Transverse colon (tissue), 4 donors: ENCODE measurements at regions not wholly inside any gene's neighbourhood (a gene's known extent, or its start where the extent isn't known, plus 50 kb on each side); places are given as distances from the start of the nearest gene placed in this dataset.

Source experiments
- DNase-seq: peaks from one replicate; pipeline ENCODE4 v3.0.0-alpha.2; 2019
- H3K27ac ChIP-seq, 4 donors: fragments of 200-600 bp; sonication (generic); 2 replicates each; pipeline ENCODE4 v1.5.1; 2016 to 2018; ENCODE audit warnings: inconsistent platforms in 4 of 4
- H3K27me3 ChIP-seq: fragments of 200-600 bp; sonication (generic); 2 replicates; pipeline ENCODE4 v1.5.1; 2017; ENCODE audit warnings: inconsistent platforms
- H3K36me3 ChIP-seq, 4 donors: fragments of 200-600 bp; sonication (generic); 2 replicates each; pipeline ENCODE4 v1.5.1; 2017 to 2019; ENCODE audit warnings: inconsistent platforms in 4 of 4
- H3K4me1 ChIP-seq, 4 donors: fragments of 200-600 bp; sonication (generic); 2 replicates each; pipeline ENCODE4 v1.5.1; 2017 to 2020; ENCODE audit warnings: inconsistent platforms in 4 of 4
- H3K4me3 ChIP-seq, 4 donors: fragments of 200-600 bp; sonication (generic); 1 replicate in 1 of 4; 2 replicates in 3 of 4; pipeline versions ENCODE4 v1.5.1 to v1.6.1; 2017 to 2019; ENCODE audit warnings: inconsistent platforms in 4 of 4
- H3K9me3 ChIP-seq, 2 donors: fragments of 200-600 bp; sonication (generic); 2 replicates each; pipeline ENCODE4 v1.5.1; 2017 to 2019; ENCODE audit warnings: inconsistent platforms in 2 of 2
- EP300 ChIP-seq: sonication (generic); formaldehyde crosslinking; IDR thresholded peaks from one replicate; pipeline ENCODE4 v1.6.1; 2017; ENCODE audit warnings: antibody characterized with exemption, low read depth
- POLR2A ChIP-seq: fragments of 450-650 bp; IDR thresholded peaks from one replicate; pipeline ENCODE4 v1.6.1; 2016; ENCODE audit warnings: antibody characterized with exemption, mild to moderate bottlenecking, moderate library complexity
- POLR2AphosphoS5 ChIP-seq, 3 donors: sonication (generic); formaldehyde crosslinking; IDR thresholded peaks; one replicate each; pipeline ENCODE4 v1.6.1; 2016; ENCODE audit warnings: antibody characterized with exemption in 3 of 3
- WGBS, 2 donors: methylation state at CpG; one replicate each; pipeline ENCODE4 v1.1.5; 2018; ENCODE audit warnings: low coverage in 1 of 2; 5-methylcytosine and 5-hydroxymethylcytosine counted together
- in situ Hi-C, 4 donors: fragments of 200-750 bp; cut with MboI; loops; one replicate each; pipeline versions ENCODE4 v1.15.0 to v1.15.1; 2017; ENCODE audit warnings: low sequenced_read_pairs in 3 of 4, low pct_ligation_motif_present in 1 of 4, low pct_unique_long_range_greater_than_20kb in 1 of 4
- intact Hi-C: fragments of 100-400 bp; cut with DNase I; formaldehyde crosslinking; loops from one replicate; pipeline ENCODE4 v1.15.1; 2023; ENCODE audit warnings: low total_unique reads
- TF ChIP-seq, protein P1 (sequence below), 5 experiments: fragments of 200-600 bp in 3 of 5; fragments of 450-650 bp in 2 of 5; sonication (generic) in 3 of 5; IDR thresholded peaks; 1 replicate in 2 of 5; 2 replicates in 3 of 5; pipeline ENCODE4 v1.5.1; 2016 to 2017; ENCODE audit warnings: antibody characterized with exemption in 5 of 5, inconsistent platforms in 3 of 5, mild to moderate bottlenecking in 2 of 5, moderate library complexity in 1 of 5

DNA sequence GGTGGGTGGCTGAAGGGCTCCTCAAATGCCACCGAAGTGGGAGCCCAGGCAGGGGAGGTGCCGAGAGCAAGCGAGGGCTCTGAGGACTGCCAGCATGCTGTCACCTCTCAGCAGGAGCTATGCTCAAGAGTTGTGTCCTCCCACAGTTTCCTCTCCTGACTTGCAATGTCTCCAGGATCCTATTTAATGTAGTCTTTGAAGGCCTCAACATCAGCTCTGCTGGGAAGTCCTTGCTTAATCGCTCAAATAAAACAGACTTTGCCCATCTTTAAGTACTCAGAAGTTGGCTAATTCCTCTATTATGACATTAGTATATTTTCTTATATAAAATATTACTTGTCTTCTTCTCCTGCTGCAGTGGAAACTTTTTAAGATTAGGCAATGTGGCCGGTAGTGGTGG lies 154.2 kb upstream of the NRIP1 start:
- H3K27me3 ChIP-seq = no peaks in the 10 kb centered on the region
- no peak overlapping the region for H3K4me3 ChIP-seq
- H3K27ac ChIP-seq = no peak overlapping the region
- DNase-seq = no peak
- H3K4me1 ChIP-seq = peaks cover 0 to 9% (median 0%) of the 10 kb centered on the region in 4 donors
- H3K36me3 ChIP-seq = no peaks in the 10 kb centered on the region
- 79 to 86% methylated on average over 2 of the region's 5 CpGs for WGBS, 2 donors
- intact Hi-C loops = no loop called here
- no peaks in the 10 kb centered on the region for H3K9me3 ChIP-seq
- TF ChIP-seq POLR2AphosphoS5 (IDR thresholded peaks at IDR 0.05) (no peak), EP300 (no peak), POLR2A (no peak)
- TF ChIP-seq, protein P1, sequence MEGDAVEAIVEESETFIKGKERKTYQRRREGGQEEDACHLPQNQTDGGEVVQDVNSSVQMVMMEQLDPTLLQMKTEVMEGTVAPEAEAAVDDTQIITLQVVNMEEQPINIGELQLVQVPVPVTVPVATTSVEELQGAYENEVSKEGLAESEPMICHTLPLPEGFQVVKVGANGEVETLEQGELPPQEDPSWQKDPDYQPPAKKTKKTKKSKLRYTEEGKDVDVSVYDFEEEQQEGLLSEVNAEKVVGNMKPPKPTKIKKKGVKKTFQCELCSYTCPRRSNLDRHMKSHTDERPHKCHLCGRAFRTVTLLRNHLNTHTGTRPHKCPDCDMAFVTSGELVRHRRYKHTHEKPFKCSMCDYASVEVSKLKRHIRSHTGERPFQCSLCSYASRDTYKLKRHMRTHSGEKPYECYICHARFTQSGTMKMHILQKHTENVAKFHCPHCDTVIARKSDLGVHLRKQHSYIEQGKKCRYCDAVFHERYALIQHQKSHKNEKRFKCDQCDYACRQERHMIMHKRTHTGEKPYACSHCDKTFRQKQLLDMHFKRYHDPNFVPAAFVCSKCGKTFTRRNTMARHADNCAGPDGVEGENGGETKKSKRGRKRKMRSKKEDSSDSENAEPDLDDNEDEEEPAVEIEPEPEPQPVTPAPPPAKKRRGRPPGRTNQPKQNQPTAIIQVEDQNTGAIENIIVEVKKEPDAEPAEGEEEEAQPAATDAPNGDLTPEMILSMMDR (IDR thresholded peaks at IDR 0.05) = no peak
- in situ Hi-C loops = no loop called here

- Histone ChIP-seq H3K27ac (no peak overlapping the region), H3K4me3 (no peak overlapping the region), H3K36me3 (no peaks in the 10 kb centered on the region), H3K27me3 (no peaks in the 10 kb centered on the region), H3K9me3 (no peaks in the 10 kb centered on the region), H3K4me1 (peaks cover 0 to 9% (median 0%) of the 10 kb centered on the region in 4 donors)
- in situ Hi-C loops = no loop called here
- WGBS, 2 donors = 55 to 68% methylated on average over 6 of the region's 6 CpGs
- TF ChIP-seq, protein P1 (IDR thresholded peaks at IDR 0.05) = no peak
- TF ChIP-seq POLR2A = no peak
- TF ChIP-seq EP300 = no peak
- TF ChIP-seq POLR2AphosphoS5 (IDR thresholded peaks at IDR 0.05) = no peak
- no peak for DNase-seq
- intact Hi-C loops = no loop called here
Observed at GRCh38 chr21:15219894-15220293, 155.1 kb upstream of the NRIP1 start.

GRCh38 chr21:15221799-15222386 lies 157.1 kb upstream of the NRIP1 start:
- DNase-seq = peak; percentile 10
- H3K4me1 ChIP-seq = peaks cover 0 to 9% (median 0%) of the 10 kb centered on the region in 4 donors
- intact Hi-C loops (no loop called here), in situ Hi-C loops (no loop called here)
- TF ChIP-seq, protein P1 (IDR thresholded peaks at IDR 0.05) = no peak
- TF ChIP-seq EP300 (no peak), POLR2A (no peak), POLR2AphosphoS5 (IDR thresholded peaks at IDR 0.05) (no peak)
- no peaks in the 10 kb centered on the region for H3K9me3 ChIP-seq
- H3K27ac ChIP-seq = no peak overlapping the region
- H3K36me3 ChIP-seq = no peaks in the 10 kb centered on the region
- H3K27me3 ChIP-seq = no peaks in the 10 kb centered on the region
- no peak overlapping the region for H3K4me3 ChIP-seq

DNA sequence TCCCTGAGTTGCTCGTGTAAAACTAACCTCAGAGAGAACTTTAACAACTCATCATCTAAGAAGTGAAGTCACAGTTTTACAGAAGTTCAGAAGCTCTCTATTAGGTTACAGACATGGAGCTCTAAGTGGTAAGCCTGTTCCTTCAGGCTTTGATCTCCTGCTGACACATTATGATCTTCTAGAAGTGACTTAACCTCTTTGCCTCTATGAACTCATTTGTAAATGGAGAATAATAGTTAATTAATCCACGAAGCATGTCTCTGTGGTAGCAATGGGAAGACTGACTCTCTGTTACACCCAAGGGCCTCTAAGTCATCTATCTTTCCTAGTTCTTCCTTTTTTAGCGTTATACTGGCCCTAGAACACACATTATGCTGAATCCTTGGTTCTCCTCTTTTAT lies 157.9 kb upstream of the NRIP1 start:
- intact Hi-C loops (no loop called here), in situ Hi-C loops (no loop called here)
- TF ChIP-seq POLR2A (no peak), POLR2AphosphoS5 (IDR thresholded peaks at IDR 0.05) (no peak), EP300 (no peak)
- TF ChIP-seq, protein P1 (IDR thresholded peaks at IDR 0.05) = no peak
- Histone ChIP-seq H3K9me3 (no peaks in the 10 kb centered on the region), H3K36me3 (no peaks in the 10 kb centered on the region), H3K4me3 (no peak overlapping the region), H3K4me1 (peaks cover 0 to 9% (median 0%) of the 10 kb centered on the region in 4 donors), H3K27me3 (no peaks in the 10 kb centered on the region), H3K27ac (no peak overlapping the region)
- 43 to 69% methylated on average over 3 of the region's 3 CpGs for WGBS, 2 donors
- DNase-seq = no peak
